ENCODE measurements at regions not wholly inside any gene's neighbourhood (a gene's known extent, or its start where the extent isn't known, plus 50 kb on each side); places are given as distances from the start of the nearest gene placed in this dataset.

GRCh38 chr6:165915022-165915770, 252.2 kb upstream of the PDE10A start:
- DNase-seq (ENCODE audit: low spot score): no peak

GRCh38 chr6:165913676-165914570, 250.9 kb upstream of the PDE10A start:
- no peak for DNase-seq (ENCODE audit: low spot score)

GRCh38 chr6:165910184-165910966, 247.3 kb upstream of the PDE10A start:
- no peak for DNase-seq (ENCODE audit: low spot score)

- no peak for DNase-seq (ENCODE audit: low spot score)
These were observed 243.7 kb upstream of the PDE10A start for GRCh38 chr6:165906736-165907135.

- DNase-seq (ENCODE audit: low spot score): no peak
These were observed 242.7 kb upstream of the PDE10A start for GRCh38 chr6:165905744-165906143.

- DNase-seq (ENCODE audit: low spot score): no peak
These were observed 237.9 kb upstream of the PDE10A start for GRCh38 chr6:165900970-165901369.

GRCh38 chr6:165899611-165900010, 236.6 kb upstream of the PDE10A start:
- DNase-seq (ENCODE audit: low spot score): no peak

- no peak for DNase-seq (ENCODE audit: low spot score)
These were observed 232.6 kb upstream of the PDE10A start for GRCh38 chr6:165895421-165896165.

- no peak for DNase-seq (ENCODE audit: low spot score)
These were observed 231.3 kb upstream of the PDE10A start for GRCh38 chr6:165894171-165894825.

- DNase-seq (ENCODE audit: low spot score): no peak
These were observed 230.4 kb upstream of the PDE10A start for GRCh38 chr6:165893431-165893830.

- DNase-seq (ENCODE audit: low spot score): no peak
These were observed 228.3 kb upstream of the PDE10A start for GRCh38 chr6:165891320-165891719.

GRCh38 chr6:165890404-165890735, 227.3 kb upstream of the PDE10A start:
- DNase-seq (ENCODE audit: low spot score): no peak

GRCh38 chr6:165889636-165890403, 226.8 kb upstream of the PDE10A start:
- DNase-seq (ENCODE audit: low spot score): peak; percentile 28

GRCh38 chr6:165886169-165886568, 223.1 kb upstream of the PDE10A start:
- no peak for DNase-seq (ENCODE audit: low spot score)

- peak; percentile 50 for DNase-seq (ENCODE audit: low spot score)
These were observed 222.0 kb upstream of the PDE10A start for GRCh38 chr6:165884813-165885765.

- no peak for DNase-seq (ENCODE audit: low spot score)
These were observed 221.0 kb upstream of the PDE10A start for GRCh38 chr6:165883851-165884640.

GRCh38 chr6:165881806-165882205, 218.8 kb upstream of the PDE10A start:
- no peak for DNase-seq (ENCODE audit: low spot score)

GRCh38 chr6:165880686-165881085, 217.6 kb upstream of the PDE10A start:
- DNase-seq (ENCODE audit: low spot score): no peak

- DNase-seq (ENCODE audit: low spot score): no peak
These were observed 214.7 kb upstream of the PDE10A start for GRCh38 chr6:165877773-165878172.
